ENCODE measurements at regions not wholly inside any gene's neighbourhood (a gene's known extent, or its start where the extent isn't known, plus 50 kb on each side); places are given as distances from the start of the nearest gene placed in this dataset.

DNA sequence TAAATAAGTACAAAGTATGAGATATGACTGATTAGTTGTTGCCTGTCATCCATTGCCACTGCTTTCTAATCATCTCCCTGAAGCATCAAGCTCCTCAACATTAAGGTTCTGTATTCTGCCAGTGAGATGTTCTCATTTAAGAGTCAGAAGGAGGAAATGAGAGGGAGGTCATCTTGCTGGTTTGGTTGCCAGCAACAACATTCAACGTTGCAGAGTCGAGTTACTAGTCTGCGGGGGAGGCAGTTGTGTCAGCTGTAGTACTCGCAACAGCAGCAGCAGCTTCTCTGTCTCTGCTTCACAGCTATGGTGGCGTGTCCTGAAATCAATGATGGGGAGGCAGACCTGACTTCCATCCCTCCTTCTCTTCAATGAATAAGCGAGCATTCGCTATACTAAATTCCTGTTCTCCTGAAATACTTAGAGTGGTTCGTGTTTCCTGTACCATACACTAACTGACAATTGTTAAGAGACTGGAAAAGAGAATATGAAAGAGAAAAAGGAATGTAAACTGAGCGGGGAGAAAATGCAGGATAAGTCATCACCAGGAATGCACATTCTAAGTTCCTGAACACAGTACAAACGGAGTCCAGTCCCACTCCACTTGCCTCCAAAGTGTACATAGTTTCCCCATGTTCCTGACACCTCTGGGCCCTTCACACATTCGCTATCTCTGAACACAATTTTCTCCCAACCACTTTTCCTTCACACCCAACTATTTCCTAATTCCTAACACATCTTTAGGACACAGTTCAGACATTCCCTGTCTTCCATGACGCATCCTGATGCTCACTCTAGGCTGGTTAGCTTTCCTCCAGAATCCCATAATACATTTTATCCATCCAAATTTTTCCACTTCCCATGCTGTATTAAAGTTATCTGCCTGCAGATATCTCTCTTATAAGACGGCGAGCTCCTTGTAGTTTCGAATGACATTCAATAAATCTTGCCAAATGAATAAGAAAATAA, 263.0 kb downstream of the KLF12 start:
- no peaks in the 10 kb centered on the region for H3K9me3 ChIP-seq
- H3K27me3 ChIP-seq = no peaks in the 10 kb centered on the region
- peaks cover 0 to 34% (median 19%) of the 10 kb centered on the region in 4 donors for H3K4me1 ChIP-seq
- WGBS = 66% methylated on average over 14 of the region's 15 CpGs
- peak overlapping the region; percentile 52 to 79 (median 62) for H3K27ac ChIP-seq (replicated peaks in 1 of 4)
- H3K36me3 ChIP-seq = no peaks in the 10 kb centered on the region
- intact Hi-C loops (cut with DNase I) = no loop called here
- peak overlapping the region; percentile 5 to 34 (median 29) for H3K4me3 ChIP-seq
- TF ChIP-seq POLR2AphosphoS5 (IDR thresholded peaks at IDR 0.05) (peak in 1 of 2 donors; percentile 53), POLR2A (IDR thresholded peaks at IDR 0.05; ENCODE audit: low read depth) (no peak), CTCF (IDR thresholded peaks at IDR 0.05) (no peak), EP300 (IDR thresholded peaks at IDR 0.05) (no peak)
- no peak for DNase-seq (ENCODE audit: extremely low spot score)

DNA sequence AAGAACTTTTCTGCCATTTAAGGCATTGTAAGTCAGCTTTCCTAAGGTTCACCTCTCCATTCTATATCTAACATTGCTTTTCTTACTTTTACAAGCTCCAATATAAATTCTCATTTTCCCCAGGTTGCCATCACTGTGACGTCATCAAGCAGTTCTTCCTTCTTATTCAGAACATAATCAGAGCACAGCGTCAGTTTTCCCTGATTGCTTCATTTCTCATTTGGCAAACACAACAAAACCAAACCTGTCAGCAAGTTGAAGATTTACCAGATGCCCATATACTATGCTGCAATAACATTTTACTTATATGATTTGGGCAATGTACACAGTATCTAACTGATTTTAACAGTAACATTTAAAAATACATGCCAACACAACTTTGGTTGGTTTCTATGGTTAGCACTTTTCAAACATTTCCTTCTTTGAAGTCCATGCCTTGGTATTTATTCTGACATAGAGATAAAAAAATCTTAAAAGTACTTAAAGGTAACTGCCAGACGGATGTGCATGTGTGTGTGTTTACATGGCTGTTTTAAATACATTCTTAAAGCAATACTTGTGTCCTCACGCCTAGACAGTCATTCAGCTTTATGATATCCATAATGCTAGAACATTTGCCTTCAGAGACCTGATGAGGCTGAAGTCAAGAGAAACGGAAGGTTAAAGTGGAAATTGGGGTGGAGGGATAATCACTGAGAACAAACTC, 264.0 kb downstream of the KLF12 start:
- peak overlapping the region; percentile 52 to 79 (median 62) for H3K27ac ChIP-seq (replicated peaks in 1 of 4)
- no peak for DNase-seq (ENCODE audit: extremely low spot score)
- no peaks in the 10 kb centered on the region for H3K36me3 ChIP-seq
- intact Hi-C loops (cut with DNase I) = no loop called here
- no peaks in the 10 kb centered on the region for H3K9me3 ChIP-seq
- TF ChIP-seq EP300 (IDR thresholded peaks at IDR 0.05) = no peak
- no peak for TF ChIP-seq POLR2AphosphoS5 (IDR thresholded peaks at IDR 0.05)
- TF ChIP-seq CTCF (IDR thresholded peaks at IDR 0.05) = no peak
- TF ChIP-seq POLR2A (IDR thresholded peaks at IDR 0.05; ENCODE audit: low read depth) = no peak
- H3K4me1 ChIP-seq = peaks cover 0 to 29% (median 16%) of the 10 kb centered on the region in 4 donors
- no peaks in the 10 kb centered on the region for H3K27me3 ChIP-seq
- H3K4me3 ChIP-seq = no peak overlapping the region
- 80% methylated on average over 5 of the region's 5 CpGs for WGBS

DNA sequence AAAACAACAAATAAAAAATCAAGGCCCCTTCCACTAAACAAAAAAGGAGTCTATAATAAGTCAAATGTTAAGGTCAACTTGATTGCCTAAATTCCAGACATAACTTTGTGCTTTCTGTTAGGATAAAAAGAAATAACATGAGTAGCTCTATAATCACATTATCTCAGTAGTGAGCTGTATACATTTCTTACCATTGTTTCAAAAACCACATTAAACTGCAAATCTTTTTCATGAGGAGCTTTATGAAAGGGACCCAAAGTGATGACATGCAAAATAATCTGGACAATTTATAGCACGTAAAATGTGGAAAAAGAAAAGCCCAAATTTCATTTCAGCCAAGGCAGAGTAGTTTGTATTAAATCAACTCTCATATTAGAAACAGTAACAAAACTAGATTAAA, 269.2 kb downstream of the KLF12 start:
- intact Hi-C loops (cut with DNase I) = no loop called here
- Histone ChIP-seq H3K4me3 (no peak overlapping the region), H3K27ac (replicated peaks in 1 of 4) (no peak overlapping the region), H3K9me3 (no peaks in the 10 kb centered on the region), H3K4me1 (peaks cover 0 to 5% (median 2%) of the 10 kb centered on the region in 4 donors), H3K36me3 (no peaks in the 10 kb centered on the region), H3K27me3 (no peaks in the 10 kb centered on the region)
- 82% methylated on average over 1 of the region's 1 CpG for WGBS
- DNase-seq (ENCODE audit: extremely low spot score) = no peak
- TF ChIP-seq CTCF (IDR thresholded peaks at IDR 0.05) = no peak
- no peak for TF ChIP-seq EP300 (IDR thresholded peaks at IDR 0.05)
- no peak for TF ChIP-seq POLR2A (IDR thresholded peaks at IDR 0.05; ENCODE audit: low read depth)
- no peak for TF ChIP-seq POLR2AphosphoS5 (IDR thresholded peaks at IDR 0.05)

GRCh38 chr13:73861136-73861535, 273.1 kb downstream of the KLF12 start:
- intact Hi-C loops (cut with DNase I) = no loop called here
- DNase-seq (ENCODE audit: extremely low spot score) = no peak
- no peaks in the 10 kb centered on the region for H3K27me3 ChIP-seq
- no peak overlapping the region for H3K4me3 ChIP-seq
- no peak for TF ChIP-seq POLR2A (IDR thresholded peaks at IDR 0.05; ENCODE audit: low read depth)
- 93% methylated on average over 2 of the region's 2 CpGs for WGBS
- H3K4me1 ChIP-seq = no peaks in the 10 kb centered on the region
- no peak overlapping the region for H3K27ac ChIP-seq (replicated peaks in 1 of 4)
- no peaks in the 10 kb centered on the region for H3K36me3 ChIP-seq
- H3K9me3 ChIP-seq = no peaks in the 10 kb centered on the region

GRCh38 chr13:73860501-73860900, 273.7 kb downstream of the KLF12 start:
- intact Hi-C loops (cut with DNase I) = no loop called here
- no peaks in the 10 kb centered on the region for H3K4me1 ChIP-seq
- WGBS = 89% methylated on average over 6 of the region's 6 CpGs

More at GRCh38 chr13:73860501-73860900, 273.7 kb downstream of the KLF12 start:
- no peak for DNase-seq (ENCODE audit: extremely low spot score)
- H3K9me3 ChIP-seq = no peaks in the 10 kb centered on the region
- TF ChIP-seq EP300 (IDR thresholded peaks at IDR 0.05) (no peak), CTCF (IDR thresholded peaks at IDR 0.05) (no peak), POLR2A (IDR thresholded peaks at IDR 0.05; ENCODE audit: low read depth) (no peak), POLR2AphosphoS5 (IDR thresholded peaks at IDR 0.05) (no peak)
- H3K27ac ChIP-seq (replicated peaks in 1 of 4) = no peak overlapping the region
- H3K36me3 ChIP-seq = no peaks in the 10 kb centered on the region
- H3K4me3 ChIP-seq = no peak overlapping the region
- H3K27me3 ChIP-seq = no peaks in the 10 kb centered on the region

Data from esophagus muscularis mucosa (tissue), 4 donors.